Thyroid gland (tissue), 4 donors: ENCODE measurements at regions not wholly inside any gene's neighbourhood (a gene's known extent, or its start where the extent isn't known, plus 50 kb on each side); places are given as distances from the start of the nearest gene placed in this dataset.

Source experiments
- CTCF ChIP-seq, 6 experiments: fragments of 200-600 bp in 3 of 6; fragments of 450-650 bp in 3 of 6; sonication (generic) in 3 of 6; IDR thresholded peaks; one replicate each; pipeline ENCODE4 v1.5.1; 2016 to 2019; ENCODE audit warnings: antibody characterized with exemption in 6 of 6, mild to moderate bottlenecking in 2 of 6, inconsistent platforms in 1 of 6, moderate library complexity in 1 of 6
- POLR2A ChIP-seq, 2 donors: fragments of 450-650 bp; IDR thresholded peaks; one replicate each; pipeline ENCODE4 v1.6.1; 2017; ENCODE audit warnings: antibody characterized with exemption in 2 of 2, mild to moderate bottlenecking in 2 of 2, moderate library complexity in 1 of 2

- TF ChIP-seq CTCF (IDR thresholded peaks at IDR 0.05) = no peak
- TF ChIP-seq POLR2A (IDR thresholded peaks at IDR 0.05) = no peak
These were observed 140.9 kb upstream of the JADE1 start for GRCh38 chr4:128668566-128668965.
